Inferior parietal cortex (tissue), 1 donor: ENCODE measurements at regions not wholly inside any gene's neighbourhood (a gene's known extent, or its start where the extent isn't known, plus 50 kb on each side); places are given as distances from the start of the nearest gene placed in this dataset.
"Not testable (repeated sequence)": the region's sequence is repeated elsewhere in the genome, so short reads cannot be mapped to it uniquely, and the experiment has no call there.

Experiments used
- DNase-seq: peaks from one replicate; pipeline ENCODE4 v3.0.0-alpha.2; 2016; ENCODE audit errors: extremely low spot score

- DNase-seq: no peak
Measured at GRCh38 chr22:27310966-27311697, 490.4 kb downstream of the MN1 start.

DNA sequence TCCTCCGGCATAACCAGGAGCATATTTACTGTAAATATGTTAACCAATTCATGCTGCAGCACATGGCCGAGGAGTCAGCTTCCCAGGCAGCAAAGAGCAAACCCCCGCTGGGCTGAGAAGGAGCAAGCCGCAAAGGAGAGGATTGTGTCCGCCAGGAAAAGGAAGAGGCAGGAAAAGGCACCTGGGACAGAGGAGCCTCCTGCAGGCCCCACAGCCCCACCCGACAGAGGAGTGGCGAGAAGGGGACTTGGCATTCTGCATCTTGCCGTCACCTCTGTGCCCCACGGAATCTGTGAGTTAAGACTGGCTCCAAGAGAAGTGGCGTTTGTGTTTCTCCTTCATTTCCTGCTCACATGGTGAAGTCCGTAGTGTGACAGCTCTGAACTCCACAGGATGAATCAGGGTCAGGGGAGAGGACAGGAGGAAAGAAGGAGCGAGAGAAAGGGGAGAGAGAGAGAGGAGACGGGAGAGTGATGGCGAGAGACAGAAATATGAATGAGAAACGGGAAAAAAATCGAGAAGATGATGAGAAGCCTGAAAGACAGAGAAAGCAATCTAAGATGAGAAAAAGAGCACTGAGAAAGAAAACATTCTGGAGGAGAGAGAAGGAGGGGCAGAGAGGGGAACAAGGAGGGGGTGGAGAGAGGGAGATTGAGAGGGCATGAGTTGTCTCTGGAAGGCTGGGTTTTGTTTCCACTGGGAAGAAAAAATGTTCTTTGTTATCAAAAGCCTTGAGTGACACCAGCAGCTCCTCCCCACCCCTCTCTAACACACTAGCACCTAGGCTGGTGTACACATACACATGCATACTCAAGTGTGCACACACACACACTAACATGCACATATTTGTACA lies 489.6 kb downstream of the MN1 start:
- DNase-seq: no peak

DNA sequence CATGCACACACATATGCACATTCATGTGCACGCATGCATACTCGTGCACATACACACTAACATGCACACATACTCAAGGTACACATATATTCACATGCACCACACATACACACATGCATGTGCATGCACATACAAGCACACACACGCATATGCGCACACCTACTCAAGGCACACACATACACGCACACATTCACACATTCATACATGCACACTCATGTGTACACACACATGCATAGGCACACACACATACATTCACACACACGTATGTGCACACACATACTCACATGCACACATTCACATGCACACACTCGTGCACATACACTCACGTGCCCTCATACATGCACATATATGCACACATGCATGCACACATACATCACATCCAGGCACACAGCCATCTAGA lies 489.0 kb downstream of the MN1 start:
- DNase-seq: no peak

DNA sequence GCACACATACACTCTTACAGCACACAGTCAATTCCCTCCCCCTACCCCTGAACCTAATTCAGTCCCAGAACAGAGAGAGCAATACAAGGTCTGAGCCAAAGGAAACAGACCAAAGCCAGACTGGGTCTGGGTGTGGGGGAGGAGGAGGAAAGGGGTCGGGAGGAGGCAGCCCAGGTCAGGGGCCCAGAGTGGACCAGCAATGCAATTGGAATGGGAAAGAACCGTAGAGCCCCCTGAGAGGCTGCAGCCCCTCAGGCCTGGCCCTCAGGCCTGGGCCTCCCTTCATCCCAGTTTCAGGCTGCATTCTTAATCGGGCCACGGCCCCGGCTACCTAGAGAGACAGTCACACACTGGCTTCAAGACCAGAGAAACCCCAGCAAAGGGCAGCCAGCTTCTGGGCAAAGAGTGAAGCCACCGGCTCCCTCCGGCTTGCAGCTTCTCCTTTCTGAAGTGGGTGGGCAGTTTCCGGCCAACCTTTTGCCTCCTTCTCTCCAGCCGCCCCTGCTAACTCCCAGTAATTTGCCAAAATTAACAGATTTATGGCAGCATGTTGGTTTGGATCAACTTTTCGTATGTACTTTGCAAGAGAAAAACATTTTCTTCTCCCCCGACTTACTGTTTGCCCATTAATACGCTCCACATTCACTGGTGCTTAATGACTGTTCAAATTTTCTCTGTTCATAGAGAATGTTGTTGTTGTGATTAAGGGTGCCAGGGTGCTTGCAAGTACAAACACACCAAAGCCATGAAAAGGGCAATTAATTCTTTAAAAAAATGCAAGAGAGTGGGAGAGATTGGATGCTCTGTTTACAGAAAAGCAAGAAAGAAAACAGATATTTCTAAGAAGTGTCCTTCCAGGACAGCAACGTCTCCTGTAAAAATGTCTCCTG lies 488.3 kb downstream of the MN1 start:
- no peak for DNase-seq

GRCh38 chr22:27314276-27314807 lies 487.2 kb downstream of the MN1 start:
- DNase-seq: no peak

DNA sequence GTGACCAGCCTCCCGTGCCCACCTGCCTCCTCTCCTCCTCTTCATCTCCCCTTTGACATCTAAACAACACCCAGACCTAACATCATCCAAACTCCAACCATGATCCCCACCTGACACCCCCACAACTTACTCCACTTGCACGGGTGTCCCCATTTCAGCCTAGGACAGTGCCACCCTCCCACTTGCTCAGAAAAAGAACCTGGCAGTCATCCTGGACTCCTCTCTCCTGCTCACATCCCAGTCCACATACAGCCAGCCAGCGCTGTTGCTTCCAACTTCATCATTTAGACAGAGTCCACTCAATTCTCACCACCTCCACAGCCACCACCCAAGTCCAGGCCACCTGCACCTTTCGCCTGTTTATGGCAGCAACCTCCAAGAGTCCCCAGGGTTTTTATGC lies 485.7 kb downstream of the MN1 start:
- DNase-seq: no peak

DNA sequence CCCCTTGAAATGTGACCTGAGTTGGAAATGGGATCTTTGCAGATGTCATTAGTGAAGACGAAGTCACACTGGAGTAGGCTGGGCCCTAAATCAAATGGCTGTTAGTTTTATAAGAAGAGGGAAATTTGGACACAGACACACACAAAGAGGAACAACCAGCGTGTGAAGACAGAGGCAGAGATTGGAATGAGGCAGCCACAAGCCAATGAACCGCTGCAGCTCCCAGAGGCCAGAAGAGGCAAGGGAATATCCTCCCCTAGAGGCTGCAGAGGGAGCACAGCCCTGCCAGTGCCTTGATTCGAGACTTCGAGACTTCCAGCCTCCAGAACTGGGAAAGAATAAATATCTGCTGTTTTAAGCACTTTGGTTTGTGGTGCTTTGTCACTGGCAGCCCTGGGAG lies 484.5 kb downstream of the MN1 start:
- no peak for DNase-seq

DNA sequence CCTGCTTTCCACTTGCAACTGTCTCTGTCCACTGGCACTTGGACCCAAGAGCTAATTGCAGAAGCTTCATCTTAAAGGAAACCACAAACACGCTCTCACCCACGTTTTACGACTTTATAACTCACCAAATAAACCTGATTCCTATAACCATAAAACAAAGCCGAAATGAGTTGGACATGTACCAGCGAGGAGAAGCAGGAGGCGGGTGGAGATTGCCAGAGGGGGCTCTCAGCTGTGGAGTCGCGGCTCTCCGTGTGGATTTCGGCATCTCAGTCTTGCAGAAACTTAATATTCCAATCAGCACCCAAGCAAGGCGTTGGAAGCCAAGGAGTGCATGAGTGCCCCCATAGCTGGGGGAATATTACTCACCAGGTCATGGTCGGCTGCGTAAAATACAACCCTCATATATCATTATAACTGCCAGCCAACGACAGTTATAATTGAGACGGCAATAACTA lies 483.6 kb downstream of the MN1 start:
- no peak for DNase-seq

DNA sequence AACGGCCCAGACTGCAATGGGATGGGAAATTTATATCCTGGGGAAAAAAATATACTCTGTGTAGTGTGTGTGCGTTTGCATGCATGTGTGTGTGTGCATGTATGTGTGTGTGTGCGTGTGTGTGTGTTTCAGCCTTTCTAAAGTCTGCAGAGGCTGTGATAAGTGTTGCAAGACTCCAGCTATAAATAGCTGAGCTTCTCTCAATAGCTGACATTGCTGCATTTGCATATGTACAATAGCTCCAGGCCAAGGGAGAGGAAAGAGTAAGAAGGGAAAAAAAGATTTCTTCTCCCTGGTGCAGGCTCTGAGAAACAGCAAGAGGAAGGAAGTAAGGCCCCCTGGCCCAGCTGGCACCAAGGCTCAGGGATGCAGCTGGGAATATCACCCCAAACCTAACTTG lies 483.0 kb downstream of the MN1 start:
- no peak for DNase-seq

DNA sequence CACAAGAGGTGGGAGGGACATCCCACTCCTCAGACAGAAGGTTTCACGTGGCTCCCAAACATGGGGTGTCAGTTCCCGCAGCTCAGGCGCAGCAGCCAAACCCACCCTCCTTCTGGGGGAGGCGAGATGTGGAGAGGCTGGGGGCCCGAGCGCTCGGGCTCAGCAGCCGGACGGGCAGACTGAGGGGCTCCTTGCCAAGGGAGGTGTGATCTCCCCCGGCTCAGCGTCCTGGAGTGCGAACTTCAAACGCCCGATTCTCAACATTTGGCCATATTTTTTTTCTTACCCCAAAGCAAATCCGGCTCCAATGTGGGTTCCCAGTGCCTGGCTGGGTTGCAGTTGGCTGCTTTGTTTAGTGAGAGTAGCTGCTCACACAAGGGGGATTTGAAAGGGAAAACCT lies 477.9 kb downstream of the MN1 start:
- no peak for DNase-seq

GRCh38 chr22:27324908-27325307 lies 476.6 kb downstream of the MN1 start:
- DNase-seq: not testable (repeated sequence)

DNA sequence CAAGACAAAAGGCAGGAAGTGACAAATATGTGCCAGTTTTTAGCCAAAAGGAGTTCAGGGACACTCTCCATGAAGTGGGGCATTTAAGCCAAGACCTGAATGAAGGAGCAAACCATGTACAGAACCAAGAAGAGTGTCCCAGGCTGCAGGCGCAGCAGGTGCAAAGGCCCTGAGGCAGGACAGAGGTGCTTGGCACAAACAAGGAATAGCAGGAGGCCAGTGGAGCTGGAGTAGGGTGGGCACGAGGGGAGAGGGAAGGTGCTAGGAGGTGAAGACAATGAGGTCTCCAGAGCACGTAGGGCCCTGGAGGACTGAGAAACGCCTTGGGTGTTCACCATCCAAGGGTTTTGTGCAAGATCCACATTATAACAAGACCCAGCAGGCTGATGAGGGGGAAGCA lies 474.1 kb downstream of the MN1 start:
- DNase-seq: no peak

DNA sequence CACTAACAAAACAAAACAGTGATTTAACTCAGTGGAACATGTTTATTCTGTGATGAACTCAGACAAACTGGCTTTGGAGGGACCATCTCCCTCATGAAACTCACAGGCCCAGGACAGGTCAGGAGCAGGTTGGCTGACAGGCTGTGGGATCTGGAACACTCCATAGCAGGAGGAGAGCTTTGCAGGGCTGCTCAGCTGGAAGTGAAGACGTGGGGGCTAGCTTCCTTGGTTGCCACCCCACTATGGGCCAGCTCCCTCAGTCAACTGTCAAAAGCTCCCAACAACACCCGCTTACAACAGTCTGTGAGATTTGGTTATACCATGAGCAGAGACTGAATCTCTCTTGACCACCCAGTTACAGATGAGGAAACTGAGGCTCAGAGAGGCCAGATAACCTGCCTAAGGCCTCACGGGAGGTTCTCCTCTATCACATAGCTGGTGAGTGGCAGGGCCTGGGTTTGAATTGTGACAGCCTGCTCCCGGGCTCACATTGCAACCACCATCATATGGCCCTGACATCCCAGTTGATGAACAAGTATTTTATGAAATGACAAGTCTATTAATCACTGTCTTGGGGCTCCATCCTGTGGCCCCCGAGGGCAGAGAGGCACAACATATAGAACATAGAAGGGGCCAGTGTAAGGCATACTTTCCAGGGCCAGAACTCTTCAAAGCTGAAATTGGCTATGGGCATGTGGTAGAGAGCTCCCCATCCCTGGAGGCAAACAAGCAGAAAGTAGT lies 473.4 kb downstream of the MN1 start:
- DNase-seq: no peak

GRCh38 chr22:27329131-27329850 lies 472.3 kb downstream of the MN1 start:
- no peak for DNase-seq

DNA sequence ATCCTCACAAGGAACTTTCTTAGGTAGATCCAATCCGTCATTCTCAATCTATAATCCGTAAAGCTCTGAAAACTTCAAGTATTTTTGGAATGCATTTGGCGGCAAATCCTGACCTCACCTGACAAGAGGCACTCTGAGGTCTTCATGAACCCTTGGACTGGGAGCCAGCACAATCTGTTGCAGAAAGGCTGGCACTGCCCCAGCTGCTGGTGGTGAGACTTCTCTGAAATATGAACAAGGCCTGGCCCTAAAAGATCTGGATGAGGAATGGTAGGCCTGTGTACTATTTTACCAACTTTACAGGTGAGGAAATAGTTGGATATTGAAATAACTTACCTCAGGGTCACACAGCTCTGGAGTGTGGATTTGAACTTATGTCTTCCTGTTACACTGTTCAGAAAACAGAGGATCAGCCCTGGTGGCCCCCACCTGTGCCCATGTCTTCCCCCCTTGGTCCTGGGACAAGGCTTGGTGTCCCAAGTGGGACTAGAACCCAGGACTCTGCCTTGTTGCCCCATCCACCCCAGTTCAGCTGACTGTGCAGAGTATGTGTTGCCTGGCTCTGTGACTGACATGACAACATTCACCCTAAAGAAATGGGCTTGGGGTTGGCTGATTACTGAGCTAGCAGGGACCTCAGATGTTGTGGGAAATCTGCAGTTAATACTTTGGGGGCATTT lies 471.4 kb downstream of the MN1 start:
- DNase-seq: no peak

GRCh38 chr22:27331526-27332281 lies 469.9 kb downstream of the MN1 start:
- no peak for DNase-seq

- DNase-seq: no peak
Measured at GRCh38 chr22:27335102-27335660, 466.4 kb downstream of the MN1 start.

GRCh38 chr22:27336151-27337090 lies 465.1 kb downstream of the MN1 start:
- no peak for DNase-seq
